ENCODE measurements at regions not wholly inside any gene's neighbourhood (a gene's known extent, or its start where the extent isn't known, plus 50 kb on each side); places are given as distances from the start of the nearest gene placed in this dataset.

GRCh38 chr9:134518004-134518606 lies 123.5 kb upstream of the COL5A1 start:
- H2AFZ ChIP-seq (ENCODE audit: low read depth, low read length): no peak overlapping the region
- no peaks in the 10 kb centered on the region for H3K9me2 ChIP-seq (ENCODE audit: insufficient read depth, low read length)
- no peaks in the 10 kb centered on the region for H3F3A ChIP-seq (ENCODE audit: insufficient read depth, low read length, poor library complexity, severe bottlenecking)
- no peaks in the 10 kb centered on the region for H3K79me2 ChIP-seq (replicated peaks; ENCODE audit: insufficient read depth, low read length)
- no peak for TF ChIP-seq EZH2 (IDR thresholded peaks at IDR 0.05; ENCODE audit: borderline replicate concordance, insufficient read depth, low read length, poor library complexity, severe bottlenecking)
- no peak for TF ChIP-seq RAD21 (conservative IDR thresholded peaks at IDR 0.05)
- H3K4me2 ChIP-seq (ENCODE audit: low read length): no peak overlapping the region
- H3K9ac ChIP-seq (ENCODE audit: low read length): no peak overlapping the region
- no peak overlapping the region for H3K27ac ChIP-seq (ENCODE audit: low read length)
- no peaks in the 10 kb centered on the region for H3K27me3 ChIP-seq (ENCODE audit: insufficient read depth, low read depth, low read length)
- no peaks in the 10 kb centered on the region for H3K9me3 ChIP-seq (ENCODE audit: low read length)
- H4K20me1 ChIP-seq (ENCODE audit: insufficient read depth): no peaks in the 10 kb centered on the region
- H3K4me3 ChIP-seq (ENCODE audit: low read length): no peak overlapping the region
- no peaks in the 10 kb centered on the region for H3K36me3 ChIP-seq (ENCODE audit: insufficient read depth, low read length)

- no peaks in the 10 kb centered on the region for H3K79me2 ChIP-seq (replicated peaks; ENCODE audit: insufficient read depth, low read length)
- H3K9me3 ChIP-seq (ENCODE audit: low read length): no peaks in the 10 kb centered on the region
- H3K36me3 ChIP-seq (ENCODE audit: insufficient read depth, low read length): no peaks in the 10 kb centered on the region
- H4K20me1 ChIP-seq (ENCODE audit: insufficient read depth): no peaks in the 10 kb centered on the region
- H3F3A ChIP-seq (ENCODE audit: insufficient read depth, low read length, poor library complexity, severe bottlenecking): no peaks in the 10 kb centered on the region
- no peak overlapping the region for H3K27ac ChIP-seq (ENCODE audit: low read length)
- H2AFZ ChIP-seq (ENCODE audit: low read depth, low read length): no peak overlapping the region
- H3K9me2 ChIP-seq (ENCODE audit: insufficient read depth, low read length): no peaks in the 10 kb centered on the region
- H3K4me2 ChIP-seq (ENCODE audit: low read length): no peak overlapping the region
- H3K27me3 ChIP-seq (ENCODE audit: insufficient read depth, low read depth, low read length): no peaks in the 10 kb centered on the region
- TF ChIP-seq CTCF (IDR thresholded peaks at IDR 0.05; ENCODE audit: poor library complexity, severe bottlenecking) (no peak), REST (IDR thresholded peaks at IDR 0.05; ENCODE audit: borderline replicate concordance) (no peak), EP300 (conservative IDR thresholded peaks at IDR 0.05; ENCODE audit: poor library complexity, severe bottlenecking) (no peak), EZH2 (IDR thresholded peaks at IDR 0.05; ENCODE audit: borderline replicate concordance, insufficient read depth, low read length, poor library complexity, severe bottlenecking) (no peak), RAD21 (conservative IDR thresholded peaks at IDR 0.05) (no peak), SMC3 (conservative IDR thresholded peaks at IDR 0.05; ENCODE audit: poor library complexity) (no peak), TAF1 (IDR thresholded peaks at IDR 0.05; ENCODE audit: low read depth) (no peak), POLR2AphosphoS5 (IDR thresholded peaks at IDR 0.05) (no peak), MXI1 (conservative IDR thresholded peaks at IDR 0.05; ENCODE audit: poor library complexity, severe bottlenecking) (no peak)
- H3K9ac ChIP-seq (ENCODE audit: low read length): no peak overlapping the region
- H3K4me3 ChIP-seq (ENCODE audit: low read length): no peak overlapping the region
These were observed 122.1 kb upstream of the COL5A1 start for GRCh38 chr9:134519375-134520070.
